ENCODE measurements at regions not wholly inside any gene's neighbourhood (a gene's known extent, or its start where the extent isn't known, plus 50 kb on each side); places are given as distances from the start of the nearest gene placed in this dataset.

DNA sequence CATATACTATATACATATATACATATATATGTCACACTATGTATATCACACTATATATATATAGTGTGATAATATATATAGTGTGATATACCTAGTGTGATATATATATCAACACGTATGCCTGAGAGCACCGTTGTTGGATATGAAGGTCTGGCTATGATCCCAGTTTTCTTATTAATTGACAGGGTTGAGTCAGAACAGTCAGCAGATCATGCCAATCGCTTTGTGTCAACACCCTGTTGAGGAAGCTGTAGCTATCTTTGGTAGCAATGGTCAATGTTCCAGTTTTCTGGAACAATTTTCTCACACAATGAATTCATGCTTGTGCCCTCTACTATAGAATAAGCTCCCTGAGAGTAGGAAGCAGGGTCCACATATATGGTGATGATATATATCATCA lies 496.0 kb upstream of the AGA start:
- no peak for DNase-seq
- TF ChIP-seq GATA1 (IDR thresholded peaks at IDR 0.05; ENCODE audit: low read depth, low read length) (no peak), POLR2A (IDR thresholded peaks at IDR 0.05; ENCODE audit: low read length) (no peak)

- TF ChIP-seq POLR2A (IDR thresholded peaks at IDR 0.05; ENCODE audit: low read length) (no peak), GATA1 (IDR thresholded peaks at IDR 0.05; ENCODE audit: low read depth, low read length) (no peak)
- DNase-seq: no peak
Measured at GRCh38 chr4:177945268-177945667, 503.0 kb upstream of the AGA start.

DNA sequence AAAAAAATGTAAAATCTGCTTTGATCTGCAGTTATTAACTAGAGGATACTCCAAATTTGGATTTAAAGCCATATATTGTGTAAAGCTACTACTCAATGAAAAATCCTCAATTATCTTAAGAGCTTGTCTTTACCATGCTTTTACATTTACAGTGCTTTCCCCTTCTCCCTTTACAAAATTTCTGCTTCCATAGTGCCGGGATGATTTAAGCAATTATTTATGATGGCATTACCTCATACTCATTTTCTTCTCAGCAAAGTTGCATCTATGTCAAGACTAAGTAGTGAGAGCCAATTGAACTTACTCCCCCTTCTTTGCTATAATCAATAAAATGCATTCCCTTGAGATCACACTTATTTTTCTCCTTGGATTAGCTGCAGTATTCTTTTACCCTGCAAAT lies 505.4 kb upstream of the AGA start:
- no peak for DNase-seq
- TF ChIP-seq POLR2A (IDR thresholded peaks at IDR 0.05; ENCODE audit: low read length) (no peak), GATA1 (IDR thresholded peaks at IDR 0.05; ENCODE audit: low read depth, low read length) (no peak)

DNA sequence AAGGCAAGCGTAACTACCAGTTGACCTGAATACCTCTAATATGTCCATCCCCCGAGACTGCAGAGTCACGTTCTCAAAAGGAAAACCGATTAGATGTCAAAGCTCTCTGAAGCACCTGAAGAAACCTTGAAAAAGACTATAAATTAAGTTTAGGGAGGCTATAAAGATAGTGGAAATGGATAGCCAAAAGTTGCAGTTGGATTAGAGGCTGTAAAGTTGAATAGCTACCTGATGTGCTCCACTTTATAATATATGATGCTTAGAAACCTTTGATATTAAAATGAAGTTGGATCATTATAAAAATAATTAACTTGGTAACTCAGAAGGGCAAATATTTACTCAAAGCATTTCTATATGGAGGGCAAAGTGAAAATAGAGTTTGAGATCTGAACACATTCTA lies 506.6 kb upstream of the AGA start:
- no peak for TF ChIP-seq GATA1 (IDR thresholded peaks at IDR 0.05; ENCODE audit: low read depth, low read length)
- TF ChIP-seq POLR2A (IDR thresholded peaks at IDR 0.05; ENCODE audit: low read length): no peak
- DNase-seq: no peak

GRCh38 chr4:177951026-177951425 lies 508.8 kb upstream of the AGA start:
- no peak for DNase-seq
- no peak for TF ChIP-seq GATA1 (IDR thresholded peaks at IDR 0.05; ENCODE audit: low read depth, low read length)
- no peak for TF ChIP-seq POLR2A (IDR thresholded peaks at IDR 0.05; ENCODE audit: low read length)

DNA sequence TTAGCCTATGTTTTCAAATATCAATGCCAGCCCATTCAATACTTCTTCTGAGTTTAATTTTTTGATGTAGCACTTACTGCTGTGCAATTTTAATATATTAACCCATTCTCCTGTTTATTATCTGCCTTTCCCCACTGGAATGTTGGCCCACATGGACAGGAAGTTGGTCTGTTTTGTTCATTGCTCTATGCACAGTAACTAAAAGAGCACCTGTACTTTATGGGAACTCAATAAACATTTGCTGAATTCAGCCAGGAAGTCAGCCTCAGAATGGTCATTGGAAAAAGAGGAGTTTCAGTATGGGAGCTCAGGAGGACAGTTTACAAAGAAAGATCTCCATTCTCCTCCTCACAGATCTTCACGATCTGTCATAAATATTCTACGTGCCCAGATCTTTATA lies 510.5 kb upstream of the AGA start:
- TF ChIP-seq GATA1 (IDR thresholded peaks at IDR 0.05; ENCODE audit: low read depth, low read length): no peak
- TF ChIP-seq POLR2A (IDR thresholded peaks at IDR 0.05; ENCODE audit: low read length): no peak
- DNase-seq: no peak

DNA sequence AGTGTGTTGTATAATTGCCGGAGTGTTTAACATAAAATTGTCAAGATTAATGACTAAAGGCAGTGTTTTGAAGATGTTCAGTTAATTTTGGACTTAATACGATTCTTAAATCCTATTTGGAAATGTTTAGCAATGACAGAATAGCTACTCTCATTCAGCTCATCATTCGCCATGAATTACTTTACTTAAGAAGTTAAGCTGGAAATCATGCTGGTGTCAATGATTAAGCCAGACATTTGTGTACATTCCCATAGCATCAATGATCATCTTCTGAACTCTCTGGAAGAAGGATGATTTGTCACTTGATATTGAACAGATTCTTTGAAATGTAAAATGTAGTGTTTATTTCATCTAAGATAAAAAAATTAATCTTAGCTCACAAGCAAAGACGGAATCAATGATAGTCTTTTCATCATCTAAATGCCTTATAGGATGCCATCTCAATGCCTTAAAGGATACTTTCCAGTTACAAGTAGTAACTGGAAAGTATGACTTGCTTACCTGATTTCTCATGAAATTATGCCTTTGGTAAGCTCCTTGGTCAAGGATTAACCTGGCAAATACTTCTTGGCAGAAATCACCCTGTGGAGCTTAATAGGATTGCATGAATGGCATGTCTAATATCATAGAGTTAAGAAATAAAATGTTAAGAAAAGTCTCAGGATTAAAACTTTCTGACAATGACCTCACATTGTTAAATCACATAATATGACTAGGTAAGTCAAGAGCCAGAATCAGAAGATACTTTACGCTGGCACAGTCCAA lies 515.5 kb upstream of the AGA start:
- DNase-seq: no peak
- TF ChIP-seq POLR2A (IDR thresholded peaks at IDR 0.05; ENCODE audit: low read length) (no peak), GATA1 (IDR thresholded peaks at IDR 0.05; ENCODE audit: low read depth, low read length) (no peak)

DNA sequence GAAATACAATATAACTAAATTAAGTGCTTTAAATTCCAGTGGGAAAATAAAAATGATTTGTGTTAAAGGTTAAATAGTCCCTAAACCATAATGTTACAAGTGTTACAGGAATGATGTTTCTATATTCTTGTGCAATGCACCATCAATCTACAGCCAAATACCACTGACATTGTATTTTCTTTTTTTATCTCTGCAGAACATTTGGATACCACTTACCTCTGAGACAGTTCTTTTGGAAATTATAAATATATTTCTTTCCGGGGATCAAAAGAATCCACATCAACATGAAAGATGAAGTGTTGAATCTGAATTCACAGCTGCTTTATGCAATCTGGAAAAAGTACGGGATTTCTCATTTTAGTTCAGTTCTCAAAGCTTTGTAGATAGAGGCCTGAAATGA lies 518.3 kb upstream of the AGA start:
- no peak for DNase-seq
- TF ChIP-seq GATA1 (IDR thresholded peaks at IDR 0.05; ENCODE audit: low read depth, low read length) (no peak), POLR2A (IDR thresholded peaks at IDR 0.05; ENCODE audit: low read length) (no peak)

DNA sequence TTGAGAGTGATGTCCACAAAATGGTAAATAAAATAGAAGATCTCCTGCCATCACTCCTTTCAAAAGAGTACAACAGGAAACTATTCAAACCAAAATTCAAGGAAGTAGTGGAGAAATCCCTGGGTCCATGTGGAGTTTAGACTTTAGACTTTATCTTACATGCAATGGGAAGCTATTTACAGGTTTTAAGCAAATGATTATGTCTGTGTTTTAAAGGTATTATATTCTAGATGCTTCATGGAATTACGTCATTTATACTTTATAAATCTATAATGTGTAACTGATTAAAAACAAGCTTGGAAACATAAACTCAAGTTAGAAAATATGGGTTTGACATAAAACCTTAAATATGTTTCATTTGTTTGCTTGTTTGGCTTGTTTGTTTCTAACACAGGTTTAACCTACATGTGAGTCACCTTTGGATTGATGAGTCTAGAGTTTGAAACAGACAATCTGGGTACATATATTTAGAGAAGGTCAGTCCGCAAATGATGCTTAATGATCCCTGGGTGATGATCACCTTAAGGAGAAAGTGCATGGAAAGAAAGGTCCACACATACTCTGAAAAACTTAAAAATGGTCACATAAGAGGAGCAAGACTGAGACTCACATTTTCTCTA lies 519.6 kb upstream of the AGA start:
- DNase-seq: no peak
- no peak for TF ChIP-seq POLR2A (IDR thresholded peaks at IDR 0.05; ENCODE audit: low read length)
- TF ChIP-seq GATA1 (IDR thresholded peaks at IDR 0.05; ENCODE audit: low read depth, low read length): no peak

DNA sequence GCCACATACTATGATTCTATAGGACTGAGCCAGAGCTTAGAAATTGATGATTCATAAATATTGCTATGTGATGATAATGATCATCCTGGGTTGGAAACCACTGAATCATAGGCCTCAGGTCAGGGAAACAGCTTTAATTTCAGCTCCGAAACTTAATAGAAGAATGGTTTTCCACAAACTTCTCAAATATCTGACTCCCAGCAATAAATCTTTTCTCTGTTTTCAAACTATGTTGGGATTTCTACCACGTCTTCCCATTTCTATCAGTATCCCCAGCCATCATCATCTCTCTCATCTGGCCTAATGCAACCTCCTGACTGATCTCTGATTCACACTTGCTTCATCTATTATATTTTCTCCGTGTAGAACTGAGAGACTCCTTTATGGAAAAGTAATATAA lies 521.8 kb upstream of the AGA start:
- no peak for DNase-seq
- no peak for TF ChIP-seq POLR2A (IDR thresholded peaks at IDR 0.05; ENCODE audit: low read length)
- TF ChIP-seq GATA1 (IDR thresholded peaks at IDR 0.05; ENCODE audit: low read depth, low read length): no peak

- TF ChIP-seq POLR2A (IDR thresholded peaks at IDR 0.05; ENCODE audit: low read length) (no peak), GATA1 (IDR thresholded peaks at IDR 0.05; ENCODE audit: low read depth, low read length) (no peak)
- no peak for DNase-seq
Measured at GRCh38 chr4:177964693-177965168, 522.5 kb upstream of the AGA start.

DNA sequence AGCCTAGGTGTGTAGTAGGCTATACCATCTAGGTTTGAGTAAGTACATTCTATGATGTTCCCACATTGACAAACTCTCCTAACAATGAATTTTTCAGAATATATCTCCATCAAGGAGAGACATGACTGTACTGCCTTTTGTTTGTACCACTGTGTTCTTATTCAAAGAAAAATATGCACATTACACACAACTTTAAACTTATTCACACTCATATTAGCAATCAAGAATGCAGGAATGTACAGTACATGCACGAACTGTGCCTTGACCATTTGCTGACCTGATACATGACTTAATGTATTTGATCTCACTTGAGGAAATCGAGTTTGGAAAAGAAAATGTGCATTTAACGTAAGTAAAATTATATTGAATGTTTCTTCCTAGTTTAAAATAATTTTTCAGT lies 525.1 kb upstream of the AGA start:
- TF ChIP-seq GATA1 (IDR thresholded peaks at IDR 0.05; ENCODE audit: low read depth, low read length): no peak
- no peak for DNase-seq

DNA sequence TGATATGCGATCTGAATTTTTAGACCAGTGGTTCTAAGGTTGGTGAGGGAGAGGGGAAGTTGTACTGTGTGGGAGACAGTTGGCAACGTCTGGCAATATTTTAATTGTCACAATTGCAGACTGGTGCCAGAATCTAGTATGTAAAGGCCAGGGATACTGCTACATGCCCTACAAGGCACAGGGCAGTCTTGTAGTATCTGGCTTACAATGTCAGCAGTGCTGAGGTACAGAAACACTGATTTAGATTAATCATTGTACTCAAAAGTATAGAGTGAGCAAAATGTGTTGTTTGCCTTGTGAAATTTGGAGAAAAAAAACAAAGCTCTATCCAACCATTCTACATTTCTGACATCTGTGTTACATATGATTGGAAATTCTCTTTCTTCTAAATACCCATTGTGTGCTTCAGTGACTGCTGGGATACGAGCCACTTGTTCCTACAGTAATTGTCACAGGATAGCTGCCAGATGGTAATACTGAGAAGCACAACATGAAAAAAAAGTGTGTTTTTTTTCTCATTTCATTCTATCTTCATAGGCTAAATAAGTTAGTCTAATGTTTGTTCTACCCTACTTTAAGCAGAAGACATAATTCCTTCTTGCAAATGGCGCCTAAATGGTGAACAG lies 526.7 kb upstream of the AGA start:
- no peak for DNase-seq
- TF ChIP-seq GATA1 (IDR thresholded peaks at IDR 0.05; ENCODE audit: low read depth, low read length) (no peak), POLR2A (IDR thresholded peaks at IDR 0.05; ENCODE audit: low read length) (no peak)

DNA sequence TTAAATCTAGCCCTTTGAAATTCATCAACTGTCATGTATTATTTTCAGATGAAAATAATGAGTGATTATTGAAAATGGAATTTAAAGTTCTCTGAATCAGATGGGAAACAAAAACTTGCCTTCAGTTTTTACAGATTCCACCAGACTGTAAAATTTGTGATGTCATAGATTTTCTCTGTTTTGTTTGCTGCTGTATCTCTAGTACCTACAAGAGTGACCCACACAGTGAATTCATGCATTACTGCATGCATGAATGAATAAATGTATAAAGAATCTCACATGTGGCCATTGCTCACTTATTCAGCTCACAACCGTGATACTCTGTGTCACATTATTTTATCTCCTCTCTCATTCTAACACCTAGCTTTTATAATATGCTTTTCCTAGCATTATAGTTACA lies 532.2 kb upstream of the AGA start:
- DNase-seq: no peak
- no peak for TF ChIP-seq GATA1 (IDR thresholded peaks at IDR 0.05; ENCODE audit: low read depth, low read length)
- no peak for TF ChIP-seq POLR2A (IDR thresholded peaks at IDR 0.05; ENCODE audit: low read length)

Data from erythroblast (primary cell).